Cardiac fibroblast (primary cell): ENCODE measurements at regions not wholly inside any gene's neighbourhood (a gene's known extent, or its start where the extent isn't known, plus 50 kb on each side); places are given as distances from the start of the nearest gene placed in this dataset.
"Not testable (repeated sequence)": the region's sequence is repeated elsewhere in the genome, so short reads cannot be mapped to it uniquely, and the experiment has no call there.

Source experiments
- DNase-seq, 2 donors: peaks; one replicate each; pipeline versions ENCODE4 v3.0.0 to v3.0.0-alpha.2; 2010; ENCODE audit warnings: low read depth in 2 of 2
- H3K4me3 ChIP-seq, 2 donors: replicated peaks in 1 of 2; 1 replicate in 1 of 2; 2 replicates in 1 of 2; pipeline ENCODE4 v1.5.1; 2011; ENCODE audit warnings: low read depth in 2 of 2, low read length in 2 of 2, mild to moderate bottlenecking in 2 of 2, moderate library complexity in 1 of 2
- CTCF ChIP-seq: IDR thresholded peaks from one replicate; pipeline ENCODE4 v1.5.1; 2011; ENCODE audit warnings: low read depth, mild to moderate bottlenecking, low read length, inconsistent platforms

DNA sequence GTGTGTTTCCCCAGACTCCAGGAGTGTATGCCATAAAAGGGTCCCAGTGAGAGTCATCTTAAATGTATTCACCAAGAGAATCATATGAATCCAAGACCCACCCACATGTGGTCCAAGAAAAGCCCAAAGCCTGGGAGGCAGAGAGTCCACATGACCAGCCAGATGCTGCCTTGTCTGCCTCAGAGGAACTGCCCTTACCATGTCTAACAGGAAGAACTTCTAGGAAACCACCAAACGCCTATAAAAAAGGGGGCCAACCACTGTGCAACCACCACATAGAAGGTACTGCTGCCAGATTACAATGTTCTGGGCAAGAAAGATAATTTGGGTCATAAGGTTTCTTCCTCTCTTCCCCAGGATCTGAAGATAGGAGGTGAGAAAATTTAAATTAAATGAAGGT, 129.8 kb upstream of the SLC24A2 start:
- no peak overlapping the region for H3K4me3 ChIP-seq
- no peak for DNase-seq
- TF ChIP-seq CTCF: no peak

GRCh38 chr9:19914044-19914443, 125.2 kb upstream of the SLC24A2 start:
- no peak for DNase-seq
- no peak for TF ChIP-seq CTCF

DNA sequence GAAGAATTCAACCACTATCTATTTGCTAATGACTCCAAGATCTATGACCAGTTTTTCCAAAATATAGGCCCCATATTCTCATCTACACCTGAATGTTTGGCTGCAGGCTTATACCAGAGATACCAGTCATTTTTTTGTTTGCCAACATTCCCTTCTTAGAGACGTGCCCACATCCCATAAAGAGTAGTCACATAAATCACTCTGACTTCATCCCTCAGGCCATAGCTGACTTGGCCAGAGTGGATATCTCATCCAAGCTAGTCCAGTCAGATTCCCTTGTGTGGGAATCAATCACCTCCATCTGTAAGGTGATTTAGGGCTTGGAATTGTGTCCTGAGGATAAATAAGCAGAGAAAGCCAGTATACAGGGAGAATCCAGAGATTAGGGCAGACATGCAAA, 124.3 kb upstream of the SLC24A2 start:
- no peak for TF ChIP-seq CTCF
- no peak for DNase-seq

More at GRCh38 chr9:19914044-19914443, 125.2 kb upstream of the SLC24A2 start:
- H3K4me3 ChIP-seq: no peak overlapping the region

GRCh38 chr9:19903076-19903475, 114.2 kb upstream of the SLC24A2 start:
- no peak for TF ChIP-seq CTCF
- H3K4me3 ChIP-seq: no peak overlapping the region
- DNase-seq: no peak

More for the DNA sequence above, 124.3 kb upstream of the SLC24A2 start:
- H3K4me3 ChIP-seq: no peak overlapping the region

GRCh38 chr9:19901586-19901985, 112.7 kb upstream of the SLC24A2 start:
- no peak for DNase-seq
- TF ChIP-seq CTCF: no peak
- H3K4me3 ChIP-seq: no peak overlapping the region

DNA sequence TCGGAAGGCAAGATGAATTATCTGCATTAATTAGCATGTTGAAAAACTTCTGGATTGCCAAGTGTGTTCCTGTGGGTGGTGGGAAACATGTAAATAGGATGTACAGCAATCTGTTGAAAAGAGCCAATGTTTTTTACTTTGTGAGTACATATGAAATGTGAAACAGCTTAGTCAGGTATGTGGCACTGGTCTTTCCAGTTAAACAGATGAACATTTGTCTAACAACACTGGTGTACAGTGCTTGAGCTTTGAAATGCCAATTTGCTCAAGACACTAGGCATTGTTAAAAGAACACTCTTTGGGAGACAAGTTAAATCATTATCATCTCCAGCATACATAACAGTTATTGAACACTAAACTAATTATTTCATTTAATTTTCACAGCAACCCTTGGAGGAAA, 107.3 kb upstream of the SLC24A2 start:
- H3K4me3 ChIP-seq: no peak overlapping the region
- no peak for TF ChIP-seq CTCF
- no peak for DNase-seq

- not testable (repeated sequence) for H3K4me3 ChIP-seq, DNase-seq
Observed at GRCh38 chr9:19895578-19895977, 106.7 kb upstream of the SLC24A2 start.
